Spinal cord (tissue), 9 donors: ENCODE measurements at regions not wholly inside any gene's neighbourhood (a gene's known extent, or its start where the extent isn't known, plus 50 kb on each side); places are given as distances from the start of the nearest gene placed in this dataset.
A peak's percentile ranks its signal among the peaks of the same experiment; 100 is the strongest.

Experiments used
- DNase-seq, 6 donors: peaks; one replicate each; pipeline versions ENCODE4 v3.0.0 to v3.0.0-alpha.2; 2013 to 2015; ENCODE audit warnings: low spot score in 6 of 6, low read depth in 4 of 6
- H3K27ac ChIP-seq: one replicate; pipeline ENCODE4 v1.5.1; 2013; ENCODE audit warnings: low read depth, low read length, control low read depth
- H3K27me3 ChIP-seq: one replicate; pipeline ENCODE4 v1.6.1; 2013; ENCODE audit warnings: low read length; ENCODE audit not compliant: control insufficient read depth, insufficient read depth
- H3K36me3 ChIP-seq: one replicate; pipeline ENCODE4 v1.6.1; 2013; ENCODE audit warnings: low read length; ENCODE audit not compliant: control insufficient read depth, insufficient read depth
- H3K4me1 ChIP-seq: one replicate; pipeline ENCODE4 v1.6.1; 2013; ENCODE audit warnings: low read length; ENCODE audit not compliant: control insufficient read depth, insufficient read depth
- H3K4me3 ChIP-seq: one replicate; pipeline ENCODE4 v1.5.1; 2013; ENCODE audit warnings: low read depth, low read length, control low read depth
- H3K9me3 ChIP-seq: one replicate; pipeline ENCODE4 v1.6.1; 2013; ENCODE audit warnings: low read length; ENCODE audit not compliant: control insufficient read depth, insufficient read depth
- WGBS: methylation state at CpG from one replicate; pipeline ENCODE4 v1.1.5; 2013; ENCODE audit warnings: missing lambda C conversion rate; ENCODE audit not compliant: insufficient coverage; 5-methylcytosine and 5-hydroxymethylcytosine counted together
- donor health status: healthy.

DNA sequence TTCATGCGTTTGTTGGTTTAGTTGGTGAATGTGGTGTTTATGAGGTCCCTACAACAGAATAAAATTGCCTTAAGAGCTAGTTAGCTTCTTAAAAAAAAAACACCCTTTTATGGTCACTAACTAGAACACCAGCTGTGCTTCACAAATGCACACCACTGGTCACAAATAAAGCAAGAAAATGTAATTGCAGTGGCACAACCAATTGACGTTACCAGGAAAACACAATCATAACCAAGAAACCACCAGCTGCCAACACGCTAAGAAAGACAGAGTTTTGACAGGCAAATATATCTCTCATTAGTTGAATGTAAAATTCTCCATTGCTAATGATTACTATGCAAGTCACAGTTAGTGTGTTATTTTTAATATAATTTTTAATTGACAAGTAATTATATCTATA is 389.9 kb downstream of the ADAMTS20 start:
- H3K9me3 ChIP-seq = no peaks in the 10 kb centered on the region
- no peak for DNase-seq
- no peak overlapping the region for H3K4me3 ChIP-seq
- no peaks in the 10 kb centered on the region for H3K4me1 ChIP-seq
- H3K27ac ChIP-seq = no peak overlapping the region
- no peaks in the 10 kb centered on the region for H3K27me3 ChIP-seq
- H3K36me3 ChIP-seq = no peaks in the 10 kb centered on the region
- no CpG with 5 or more reads among the region's 3 CpGs for WGBS

DNA sequence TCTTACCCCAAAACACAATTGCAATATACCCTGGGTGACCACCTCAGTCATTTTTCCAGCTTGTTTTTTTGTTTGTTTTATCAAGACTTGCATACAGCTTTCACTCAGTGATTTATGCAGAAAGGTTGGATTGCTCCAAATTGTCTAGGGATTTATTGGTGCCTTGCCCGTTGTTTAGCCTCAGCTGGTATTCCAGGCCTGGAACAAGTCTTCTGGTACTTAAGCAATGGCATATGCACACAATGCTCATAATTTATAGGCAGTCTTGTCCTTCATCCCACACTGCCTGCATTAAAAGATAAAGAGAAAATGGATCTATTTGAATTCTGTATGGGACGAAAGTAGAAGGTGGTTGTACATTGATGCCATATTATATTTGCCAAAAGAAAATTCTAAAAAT is 392.5 kb downstream of the ADAMTS20 start:
- H3K9me3 ChIP-seq = no peaks in the 10 kb centered on the region
- H3K27me3 ChIP-seq = no peaks in the 10 kb centered on the region
- H3K36me3 ChIP-seq = no peaks in the 10 kb centered on the region
- H3K4me1 ChIP-seq = no peaks in the 10 kb centered on the region
- WGBS = 11% methylated on average over 1 of the region's 2 CpGs
- H3K4me3 ChIP-seq = no peak overlapping the region
- DNase-seq = peak in 2 of 6 donors; percentile 21 to 41
- no peak overlapping the region for H3K27ac ChIP-seq

DNA sequence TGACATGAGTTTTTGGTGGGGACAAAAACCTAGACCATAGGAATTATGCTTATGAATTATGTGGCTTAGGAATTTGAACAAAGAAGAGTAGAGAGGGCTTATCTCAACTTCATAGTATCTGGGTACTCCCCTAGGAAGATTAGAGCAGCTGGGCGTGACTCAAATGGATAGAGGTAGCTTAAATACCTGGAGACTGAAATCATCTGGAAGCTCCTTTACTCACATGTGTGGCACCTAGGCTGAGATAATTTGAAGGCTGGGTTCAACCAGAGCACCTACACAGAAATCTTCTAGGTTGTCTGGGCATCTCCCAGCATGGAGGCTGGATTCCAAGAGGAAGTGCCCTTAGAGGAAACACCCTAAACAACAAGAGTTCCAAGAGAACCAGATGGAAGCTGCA is 393.9 kb downstream of the ADAMTS20 start:
- H3K36me3 ChIP-seq = no peaks in the 10 kb centered on the region
- WGBS = no CpG with 5 or more reads among the region's 1 CpG
- H3K4me1 ChIP-seq = no peaks in the 10 kb centered on the region
- H3K27me3 ChIP-seq = no peaks in the 10 kb centered on the region
- H3K27ac ChIP-seq = no peak overlapping the region
- no peak overlapping the region for H3K4me3 ChIP-seq
- no peak for DNase-seq
- H3K9me3 ChIP-seq = no peaks in the 10 kb centered on the region

DNA sequence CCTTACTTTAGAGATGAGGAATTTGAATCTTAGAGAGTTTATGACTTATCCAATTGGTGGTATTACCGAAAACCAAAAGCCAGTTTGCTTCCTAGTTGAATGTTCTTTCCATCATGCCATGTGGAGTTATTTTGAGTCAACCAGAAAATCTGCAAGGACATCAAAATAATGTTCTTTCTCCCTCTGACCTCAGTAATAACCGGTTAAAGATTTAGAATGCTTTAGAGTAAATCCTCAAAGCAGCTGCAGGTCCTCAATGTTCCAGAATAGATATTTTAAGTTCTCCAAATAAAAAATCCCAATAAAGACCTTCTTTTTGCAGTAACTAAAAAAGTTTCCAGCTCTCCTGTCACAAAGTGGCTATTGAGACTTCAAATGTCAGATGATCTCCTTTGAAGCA is 396.6 kb downstream of the ADAMTS20 start:
- DNase-seq = no peak
- H3K27me3 ChIP-seq = no peaks in the 10 kb centered on the region
- H3K36me3 ChIP-seq = no peaks in the 10 kb centered on the region
- no peak overlapping the region for H3K4me3 ChIP-seq
- WGBS = 67% methylated on average over 1 of the region's 2 CpGs
- H3K27ac ChIP-seq = no peak overlapping the region
- H3K4me1 ChIP-seq = no peaks in the 10 kb centered on the region
- H3K9me3 ChIP-seq = no peaks in the 10 kb centered on the region

DNA sequence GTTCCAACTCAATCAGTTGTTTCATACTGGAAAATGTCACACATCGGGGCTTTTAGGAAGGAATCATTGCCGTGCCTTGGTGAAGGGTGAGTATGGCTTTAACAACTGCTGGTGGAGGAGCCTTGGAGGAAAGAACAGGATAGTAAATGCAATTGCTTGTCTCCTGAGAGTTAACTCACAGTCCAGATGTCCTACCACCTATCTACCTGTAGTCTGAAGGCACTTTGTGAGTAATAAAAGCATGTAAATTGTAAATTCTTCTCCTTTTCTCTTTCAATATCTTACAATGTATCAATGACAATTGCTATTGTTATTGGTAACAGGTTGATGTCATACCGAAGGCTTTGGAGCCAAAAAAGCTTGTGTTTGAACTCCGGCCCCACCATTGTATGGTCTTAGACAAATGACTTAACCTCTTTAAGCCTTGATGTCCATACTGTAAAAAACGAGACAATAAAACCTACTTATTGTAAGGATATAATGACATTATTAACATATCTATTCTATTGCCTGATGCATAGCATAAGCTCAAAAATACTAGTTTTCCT is 397.4 kb downstream of the ADAMTS20 start:
- Histone ChIP-seq H3K9me3 (no peaks in the 10 kb centered on the region), H3K4me1 (no peaks in the 10 kb centered on the region), H3K27ac (no peak overlapping the region), H3K4me3 (no peak overlapping the region), H3K36me3 (no peaks in the 10 kb centered on the region), H3K27me3 (no peaks in the 10 kb centered on the region)
- no peak for DNase-seq
- WGBS = no CpG with 5 or more reads among the region's 5 CpGs

- Histone ChIP-seq H3K4me1 (no peaks in the 10 kb centered on the region), H3K27ac (no peak overlapping the region), H3K27me3 (no peaks in the 10 kb centered on the region), H3K4me3 (no peak overlapping the region), H3K36me3 (no peaks in the 10 kb centered on the region), H3K9me3 (no peaks in the 10 kb centered on the region)
- no CpG with 5 or more reads among the region's 4 CpGs for WGBS
- peak in 2 of 6 donors; percentile 9 to 17 for DNase-seq
Observed at GRCh38 chr12:43151441-43151981, 400.5 kb downstream of the ADAMTS20 start.

DNA sequence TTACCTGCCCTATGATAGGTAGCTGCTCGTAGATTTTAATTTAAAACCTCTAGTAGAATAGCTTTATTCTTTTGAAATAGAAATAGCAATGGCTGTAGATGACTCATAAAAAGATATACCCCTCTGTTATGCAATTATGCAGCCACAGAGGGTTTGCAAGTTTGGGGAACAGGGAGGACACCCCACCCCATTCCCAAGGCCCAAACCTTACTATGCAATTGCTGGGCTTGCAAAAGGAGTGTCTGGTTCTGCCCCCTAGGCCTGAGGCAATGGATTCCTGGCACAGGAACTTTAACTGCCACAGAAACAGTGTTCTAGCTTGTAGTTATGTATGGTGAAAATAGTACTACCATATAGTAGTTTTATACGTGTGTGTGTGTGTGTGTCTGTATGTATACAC is 403.3 kb downstream of the ADAMTS20 start:
- no peaks in the 10 kb centered on the region for H3K9me3 ChIP-seq
- H3K27ac ChIP-seq = no peak overlapping the region
- no peak for DNase-seq
- WGBS = no CpG with 5 or more reads among the region's 2 CpGs
- H3K27me3 ChIP-seq = no peaks in the 10 kb centered on the region
- H3K4me1 ChIP-seq = no peaks in the 10 kb centered on the region
- H3K4me3 ChIP-seq = no peak overlapping the region
- H3K36me3 ChIP-seq = no peaks in the 10 kb centered on the region

DNA sequence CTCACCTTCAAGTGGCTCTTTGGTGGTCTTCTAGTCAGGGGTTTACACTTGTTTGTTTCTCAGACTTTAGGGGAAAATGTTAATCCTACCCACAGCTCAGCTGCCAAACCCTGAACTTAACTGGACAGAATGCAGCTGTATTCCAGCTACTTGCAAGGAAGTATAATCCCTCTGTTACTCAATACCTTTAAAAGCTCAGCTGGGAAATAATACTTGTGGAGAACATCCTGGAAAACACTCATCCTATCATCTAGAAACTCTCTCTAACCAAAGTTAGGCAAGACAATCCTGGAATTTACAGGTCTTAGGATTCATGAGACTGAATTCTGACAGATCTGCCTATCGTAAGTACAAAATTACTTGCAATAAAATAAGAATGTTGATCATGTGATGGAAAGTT is 404.1 kb downstream of the ADAMTS20 start:
- no peaks in the 10 kb centered on the region for H3K4me1 ChIP-seq
- H3K27me3 ChIP-seq = no peaks in the 10 kb centered on the region
- no peaks in the 10 kb centered on the region for H3K9me3 ChIP-seq
- WGBS = no CpG with 5 or more reads among the region's 1 CpG
- no peak overlapping the region for H3K27ac ChIP-seq
- no peaks in the 10 kb centered on the region for H3K36me3 ChIP-seq
- DNase-seq = no peak
- no peak overlapping the region for H3K4me3 ChIP-seq

DNA sequence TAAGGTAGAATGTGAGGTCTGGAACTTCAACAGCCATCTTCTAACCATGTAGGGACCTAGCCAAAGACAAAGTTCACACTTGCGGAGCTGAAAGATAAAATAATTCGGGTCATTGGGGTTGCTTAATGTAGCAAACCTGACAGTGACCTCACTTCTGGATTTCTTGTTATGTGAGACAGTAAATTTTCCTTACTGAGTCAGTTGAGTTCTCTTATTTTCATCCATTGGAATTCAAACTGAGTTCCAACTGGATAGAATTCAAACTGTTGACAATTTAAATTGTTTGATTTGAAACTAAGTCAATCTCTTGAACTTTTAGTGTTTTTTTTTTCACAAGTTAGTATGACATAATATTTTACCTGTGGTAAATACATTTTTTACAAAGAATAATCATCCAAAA is 406.5 kb downstream of the ADAMTS20 start:
- H3K27ac ChIP-seq = no peak overlapping the region
- no peaks in the 10 kb centered on the region for H3K9me3 ChIP-seq
- DNase-seq = peak in 1 of 6 donors; percentile 7
- no peaks in the 10 kb centered on the region for H3K36me3 ChIP-seq
- no peaks in the 10 kb centered on the region for H3K27me3 ChIP-seq
- WGBS = no CpG with 5 or more reads among the region's 2 CpGs
- no peaks in the 10 kb centered on the region for H3K4me1 ChIP-seq
- H3K4me3 ChIP-seq = no peak overlapping the region

DNA sequence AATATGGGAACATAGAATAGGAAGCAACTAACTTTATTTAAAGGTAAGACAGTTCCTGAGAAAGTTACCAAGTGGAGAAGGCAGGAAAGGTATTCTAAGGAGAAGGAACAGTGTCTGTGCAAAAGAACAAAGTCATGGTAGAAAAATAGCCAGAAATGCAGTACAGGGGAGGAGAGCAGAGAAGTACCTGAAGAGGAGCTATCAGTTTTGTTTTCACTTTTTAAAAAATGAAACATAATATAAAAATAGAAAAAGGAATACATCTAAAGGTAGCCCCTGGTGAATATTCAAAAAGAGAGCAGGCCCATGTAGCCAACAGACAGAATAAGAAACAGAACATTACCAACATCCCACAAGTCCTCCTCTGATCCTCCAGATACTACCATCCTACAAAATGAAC is 408.7 kb downstream of the ADAMTS20 start:
- DNase-seq = no peak
- H3K4me3 ChIP-seq = no peak overlapping the region
- no peak overlapping the region for H3K27ac ChIP-seq
- no peaks in the 10 kb centered on the region for H3K27me3 ChIP-seq
- H3K36me3 ChIP-seq = no peaks in the 10 kb centered on the region
- peaks cover 4% of the 10 kb centered on the region for H3K9me3 ChIP-seq
- H3K4me1 ChIP-seq = no peaks in the 10 kb centered on the region
